ENCODE measurements at regions not wholly inside any gene's neighbourhood (a gene's known extent, or its start where the extent isn't known, plus 50 kb on each side); places are given as distances from the start of the nearest gene placed in this dataset.

- Mint-ChIP-seq H3K4me1 (0 out of 3 replicates have a peak, but pooled peaks cover 3% of the 10 kb centered on the region), H3K27ac (no peak overlapping the region), H3K27me3 (ENCODE audit: insufficient read depth, low read depth, poor library complexity) (peaks cover 3% of the 10 kb centered on the region), H3K4me3 (no peak overlapping the region), H3K36me3 (ENCODE audit: low read depth) (peaks cover 22% of the 10 kb centered on the region), H3K9me3 (peaks cover 30% of the 10 kb centered on the region)
- Histone ChIP-seq H3K9me2 (ENCODE audit: insufficient read depth) (0 out of 2 replicates have a peak, but pooled peaks cover 2% of the 10 kb centered on the region), H3F3A (replicated peaks; ENCODE audit: low read depth) (no peaks in the 10 kb centered on the region), H3K27me3 (ENCODE audit: insufficient read depth) (no peaks in the 10 kb centered on the region), H3K27ac (ENCODE audit: low read depth) (no peak overlapping the region), H3K4me3 (no peak overlapping the region), H3K4me1 (ENCODE audit: insufficient read depth) (no peaks in the 10 kb centered on the region), H3K79me2 (replicated peaks; ENCODE audit: insufficient read depth) (no peaks in the 10 kb centered on the region), H2AFZ (no peak overlapping the region), H3K4me2 (no peak overlapping the region), H4K20me1 (replicated peaks; ENCODE audit: insufficient read depth) (no peaks in the 10 kb centered on the region), H3K36me3 (ENCODE audit: insufficient read depth) (no peaks in the 10 kb centered on the region)
- TF ChIP-seq REST (IDR thresholded peaks at IDR 0.05; ENCODE audit: unreplicated experiment) (no peak), STAT1 (IDR thresholded peaks at IDR 0.05; ENCODE audit: unreplicated experiment) (no peak), ZNF331 (CRISPR knock-in tag; IDR thresholded peaks at IDR 0.05; ENCODE audit: low read depth) (no peak), EZH2 (IDR thresholded peaks at IDR 0.05; ENCODE audit: low read depth, unreplicated experiment) (no peak), CREB1 (CRISPR knock-in tag; IDR thresholded peaks at IDR 0.05; ENCODE audit: low read depth) (no peak), JUNB (IDR thresholded peaks at IDR 0.05; ENCODE audit: unreplicated experiment) (no peak), ZNF114 (CRISPR knock-in tag; IDR thresholded peaks at IDR 0.05) (no peak), EZH2phosphoT487 (IDR thresholded peaks at IDR 0.05; ENCODE audit: unreplicated experiment) (no peak), NANOG (IDR thresholded peaks at IDR 0.05; ENCODE audit: borderline replicate concordance) (no peak), CTCF (conservative IDR thresholded peaks at IDR 0.05; ENCODE audit: low read depth in 2 of 2) (no peak), POLR2AphosphoS5 (IDR thresholded peaks at IDR 0.05; ENCODE audit: low read depth) (no peak), ZNF462 (CRISPR knock-in tag; IDR thresholded peaks at IDR 0.05) (no peak), ETS1 (IDR thresholded peaks at IDR 0.05) (no peak)
- DNase-seq (ENCODE audit: low spot score) (no peak), ATAC-seq (no peak)
Measured at GRCh38 chr4:107292979-107293378, 256.9 kb upstream of the DKK2 start.

Data from GM23338 (cell line).